Retinal pigment epithelial cell (primary cell): ENCODE measurements at regions not wholly inside any gene's neighbourhood (a gene's known extent, or its start where the extent isn't known, plus 50 kb on each side); places are given as distances from the start of the nearest gene placed in this dataset.

ENCODE experiments used
- DNase-seq: peaks from one replicate; pipeline ENCODE4 v3.0.0-alpha.2; 2010; ENCODE audit warnings: low read depth
- H3K4me3 ChIP-seq: 2 replicates; pipeline ENCODE4 v1.5.1; 2011; ENCODE audit warnings: mild to moderate bottlenecking, low read length, control low read depth, moderate library complexity
- TF ChIP-seq, protein P1 (sequence below): conservative IDR thresholded peaks from 2 replicates; pipeline ENCODE4 v1.5.1; 2011; ENCODE audit warnings: low read depth, low read length, control low read depth, inconsistent platforms

DNA sequence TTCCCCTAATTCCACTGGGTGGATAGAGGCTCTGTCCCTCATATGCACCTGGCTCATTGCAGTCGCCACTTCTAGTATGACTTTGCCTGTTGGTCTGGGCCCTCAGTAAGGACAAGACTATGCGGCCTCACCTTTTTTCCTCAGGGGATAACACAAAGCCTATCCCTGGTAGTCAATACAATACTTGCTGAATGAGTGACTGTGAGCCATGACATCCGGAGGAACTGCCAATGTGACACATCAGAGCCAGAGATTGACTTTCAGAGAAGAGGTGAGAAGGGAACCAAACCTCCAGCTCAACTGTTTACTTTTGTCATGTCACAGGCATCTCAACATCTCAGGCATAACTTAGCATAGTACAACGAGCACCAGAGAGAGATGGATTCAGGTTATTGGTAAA, 371.3 kb downstream of the DMRT2 start:
- no peak overlapping the region for H3K4me3 ChIP-seq
- TF ChIP-seq, protein P1, sequence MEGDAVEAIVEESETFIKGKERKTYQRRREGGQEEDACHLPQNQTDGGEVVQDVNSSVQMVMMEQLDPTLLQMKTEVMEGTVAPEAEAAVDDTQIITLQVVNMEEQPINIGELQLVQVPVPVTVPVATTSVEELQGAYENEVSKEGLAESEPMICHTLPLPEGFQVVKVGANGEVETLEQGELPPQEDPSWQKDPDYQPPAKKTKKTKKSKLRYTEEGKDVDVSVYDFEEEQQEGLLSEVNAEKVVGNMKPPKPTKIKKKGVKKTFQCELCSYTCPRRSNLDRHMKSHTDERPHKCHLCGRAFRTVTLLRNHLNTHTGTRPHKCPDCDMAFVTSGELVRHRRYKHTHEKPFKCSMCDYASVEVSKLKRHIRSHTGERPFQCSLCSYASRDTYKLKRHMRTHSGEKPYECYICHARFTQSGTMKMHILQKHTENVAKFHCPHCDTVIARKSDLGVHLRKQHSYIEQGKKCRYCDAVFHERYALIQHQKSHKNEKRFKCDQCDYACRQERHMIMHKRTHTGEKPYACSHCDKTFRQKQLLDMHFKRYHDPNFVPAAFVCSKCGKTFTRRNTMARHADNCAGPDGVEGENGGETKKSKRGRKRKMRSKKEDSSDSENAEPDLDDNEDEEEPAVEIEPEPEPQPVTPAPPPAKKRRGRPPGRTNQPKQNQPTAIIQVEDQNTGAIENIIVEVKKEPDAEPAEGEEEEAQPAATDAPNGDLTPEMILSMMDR = no peak

DNA sequence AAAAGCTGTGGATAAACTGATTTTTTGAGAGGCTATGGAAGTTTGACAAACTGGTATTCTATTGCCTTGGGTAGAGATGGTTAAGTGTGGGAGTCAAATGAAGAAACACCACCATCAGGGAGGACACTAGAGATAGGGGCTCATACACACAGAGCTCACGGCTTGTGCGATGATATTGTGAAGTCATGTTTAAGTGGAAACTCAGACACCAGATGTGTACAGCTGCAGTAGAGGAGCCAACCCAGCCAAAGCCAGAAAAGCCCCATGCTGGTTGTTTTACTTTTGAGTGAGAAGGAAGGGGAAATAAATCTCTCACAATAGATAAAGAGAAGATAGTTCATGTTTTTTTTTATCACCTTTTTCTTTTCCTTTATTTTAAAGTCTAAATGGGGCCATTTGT, 377.7 kb downstream of the DMRT2 start:
- no peak for DNase-seq
- TF ChIP-seq, protein P1 = no peak
- H3K4me3 ChIP-seq = no peak overlapping the region

More for the DNA sequence above, 371.3 kb downstream of the DMRT2 start:
- no peak for DNase-seq

DNA sequence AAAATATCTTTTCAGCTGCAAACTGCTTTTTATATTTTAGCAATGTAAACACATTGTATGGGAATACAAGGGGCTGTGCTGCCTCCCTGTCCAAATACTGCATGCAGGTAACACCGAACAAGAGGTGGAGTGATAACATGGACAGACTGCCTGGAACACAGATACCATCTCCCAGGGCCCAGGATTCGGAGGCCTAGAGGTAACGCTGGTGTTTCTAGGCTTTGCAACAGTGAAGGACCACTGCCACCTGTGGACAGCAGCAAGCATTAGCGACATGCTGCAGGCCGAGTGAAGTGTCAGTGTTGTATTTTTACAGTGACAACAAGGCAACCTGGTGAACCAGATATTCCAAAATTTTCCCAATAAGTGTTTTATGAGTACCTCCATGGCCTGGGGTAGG, 379.1 kb downstream of the DMRT2 start:
- no peak overlapping the region for H3K4me3 ChIP-seq
- DNase-seq = no peak
- TF ChIP-seq, protein P1 = no peak

DNA sequence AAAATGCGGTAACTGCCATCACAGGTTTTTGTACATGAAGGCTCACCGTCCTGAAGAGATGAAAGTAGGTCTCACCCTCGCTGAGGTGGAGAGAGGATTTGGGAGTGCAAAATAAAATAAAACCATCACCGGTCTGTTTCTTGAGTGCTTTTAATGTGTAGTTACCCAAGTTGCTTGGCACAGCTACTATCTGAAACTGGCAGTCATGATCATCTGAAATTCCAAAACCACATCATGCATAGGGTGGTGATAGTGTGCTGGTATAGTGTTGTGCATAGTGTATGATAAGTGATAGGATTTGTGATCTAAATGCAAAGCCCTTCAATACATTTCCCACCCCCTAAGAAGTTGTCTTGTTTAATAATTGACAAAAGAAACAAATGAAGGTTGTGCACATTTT, 381.3 kb downstream of the DMRT2 start:
- H3K4me3 ChIP-seq = no peak overlapping the region
- DNase-seq = no peak
- TF ChIP-seq, protein P1 = no peak

DNA sequence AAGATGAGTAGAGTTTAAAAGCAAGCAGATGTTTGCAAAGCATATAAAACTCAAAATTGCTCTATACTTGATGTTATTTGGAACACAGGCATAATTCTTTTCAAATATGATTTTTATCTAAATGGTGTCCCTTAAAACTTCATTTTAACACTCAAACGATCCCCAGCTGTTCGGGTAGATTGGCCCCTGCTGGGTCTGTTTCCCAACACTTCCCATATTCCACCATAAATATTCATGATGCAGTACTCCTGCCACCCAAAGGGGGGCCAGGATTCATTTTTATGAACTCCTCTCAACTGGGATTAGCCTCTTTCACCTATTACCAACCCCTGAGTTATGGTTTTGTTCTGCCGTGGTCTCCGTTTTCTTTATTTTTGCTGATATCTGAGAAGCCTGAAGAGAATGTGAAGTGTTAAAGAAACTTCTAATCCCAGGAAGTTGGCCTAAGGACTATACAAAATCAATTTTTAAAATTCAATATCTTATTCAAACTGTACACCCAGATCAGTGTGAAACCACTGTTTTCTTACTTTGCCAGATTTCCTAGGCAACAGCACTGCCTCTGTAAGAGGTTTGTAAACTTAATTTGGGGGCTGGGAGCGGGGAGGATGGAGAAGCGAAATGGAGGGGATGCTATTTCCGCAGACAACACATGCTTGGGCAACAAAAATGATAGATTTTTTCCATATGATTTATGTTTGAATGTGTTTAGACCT, 384.1 kb downstream of the DMRT2 start:
- TF ChIP-seq, protein P1 = peak; percentile 8
- H3K4me3 ChIP-seq = no peak overlapping the region
- no peak for DNase-seq

DNA sequence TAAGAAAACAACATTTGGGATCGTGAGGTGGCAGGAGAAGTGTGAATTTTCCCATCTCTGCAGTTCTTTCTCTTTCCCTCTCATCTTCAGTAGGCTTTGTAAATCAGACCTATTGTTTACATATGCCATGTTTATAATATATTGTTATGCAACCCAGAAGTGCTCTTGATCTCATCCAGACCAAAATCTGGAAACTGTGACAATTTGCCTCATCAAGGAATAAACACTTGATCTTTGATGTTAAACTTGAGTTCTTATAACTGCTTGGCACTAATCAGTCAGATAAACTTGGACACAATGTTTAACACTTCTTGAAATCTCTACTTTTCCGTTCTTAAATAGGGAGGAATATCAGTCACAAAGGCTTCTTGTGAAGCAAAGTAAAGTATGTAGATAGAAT, 384.7 kb downstream of the DMRT2 start:
- H3K4me3 ChIP-seq = no peak overlapping the region

DNA sequence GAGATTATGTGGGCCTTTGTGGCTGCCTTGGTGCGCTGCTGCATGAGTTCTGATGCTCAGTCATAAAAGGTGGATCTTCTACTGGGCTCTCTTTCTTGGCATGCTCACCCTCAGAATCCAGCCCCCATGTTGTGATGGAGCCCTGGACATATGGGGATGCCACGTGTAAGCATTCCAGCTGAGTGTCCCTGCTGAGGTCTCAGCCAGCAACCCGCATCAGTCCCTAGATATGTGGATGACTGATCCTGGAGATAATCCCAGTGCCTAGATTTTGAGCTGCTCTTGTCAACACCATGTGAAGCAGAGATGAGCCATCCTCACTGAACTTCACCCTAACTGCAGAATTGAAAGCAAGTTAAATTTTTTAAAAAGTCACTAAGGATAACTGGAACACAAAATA, 390.1 kb downstream of the DMRT2 start:
- DNase-seq = no peak
- H3K4me3 ChIP-seq = no peak overlapping the region
- TF ChIP-seq, protein P1 = no peak

More for the DNA sequence above, 384.7 kb downstream of the DMRT2 start:
- no peak for DNase-seq
- TF ChIP-seq, protein P1 = no peak
